PC-3 (cell line): ENCODE measurements at regions not wholly inside any gene's neighbourhood (a gene's known extent, or its start where the extent isn't known, plus 50 kb on each side); places are given as distances from the start of the nearest gene placed in this dataset.

Experiments
- ATAC-seq: fragments of 200-7000 bp; cut with Tn5 transposase; 2 replicates; pipeline ENCODE4 v1.9.1; 2020; ENCODE audit warnings: mild to moderate bottlenecking, moderate library complexity
- BruUV-seq: library from RNA; stranded (reverse); fragments of 400-500 nt; replicated peaks from 2 replicates; lab custom pipeline; 2021; lab: Mats Ljungman, UMichigan
- CTCF ChIA-PET: fragments of 300-600 bp; sonication (Branson Sonifier 250); formaldehyde crosslinking; loops from one replicate; lab custom pipeline; 2022; ENCODE audit warnings: antibody characterized with exemption; lab: Charles Lee
- POLR2A ChIA-PET: fragments of 300-600 bp; sonication (Branson Sonifier 250); formaldehyde crosslinking; loops from one replicate; lab custom pipeline; 2022; ENCODE audit warnings: antibody characterized with exemption; ENCODE audit not compliant: unreplicated experiment; lab: Charles Lee
- DNase-seq: peaks from one replicate; pipeline ENCODE4 v3.0.0-alpha.2; 2015
- H2AFZ ChIP-seq: fragments of 300-600 bp; sonication (generic); 2 replicates; pipeline ENCODE4 v1.6.0; 2016; ENCODE audit warnings: antibody characterized with exemption, low read length
- H3F3A ChIP-seq: fragments of 300-600 bp; sonication (generic); one replicate; pipeline ENCODE4 v1.6.0; 2017; ENCODE audit warnings: antibody characterized with exemption, low read length, control low read depth, mild to moderate bottlenecking; ENCODE audit not compliant: unreplicated experiment
- H3K27ac ChIP-seq: fragments of 300-600 bp; sonication (generic); 2 replicates; pipeline ENCODE4 v1.5.1; 2016; ENCODE audit warnings: mild to moderate bottlenecking, low read length
- H3K27me3 ChIP-seq: fragments of 300-600 bp; sonication (generic); 2 replicates; pipeline ENCODE4 v1.6.1; 2016; ENCODE audit warnings: low read length, mixed read lengths
- H3K36me3 ChIP-seq: fragments of 300-600 bp; sonication (generic); 2 replicates; pipeline ENCODE4 v1.6.1; 2016; ENCODE audit warnings: low read depth, mixed run types, low read length, mixed read lengths
- H3K4me1 ChIP-seq: fragments of 300-600 bp; sonication (generic); 2 replicates; pipeline ENCODE4 v1.5.1; 2016; ENCODE audit warnings: low read length; ENCODE audit not compliant: insufficient read depth
- H3K4me2 ChIP-seq: fragments of 300-600 bp; sonication (generic); 2 replicates; pipeline ENCODE4 v1.6.0; 2016; ENCODE audit warnings: low read length
- H3K4me3 ChIP-seq: fragments of 300-600 bp; sonication (generic); 2 replicates; pipeline ENCODE4 v1.5.1; 2016; ENCODE audit warnings: mild to moderate bottlenecking, low read length, mixed read lengths
- H3K79me2 ChIP-seq: fragments of 300-600 bp; sonication (generic); 2 replicates; pipeline ENCODE4 v1.6.1; 2017; ENCODE audit warnings: low read length, mixed read lengths
- H3K9ac ChIP-seq: fragments of 300-600 bp; sonication (generic); 2 replicates; pipeline ENCODE4 v1.6.0; 2016; ENCODE audit warnings: mild to moderate bottlenecking, low read length
- H3K9me2 ChIP-seq: fragments of 300-600 bp; sonication (generic); replicated peaks from 2 replicates; pipeline ENCODE4 v1.6.1; 2016; ENCODE audit warnings: mixed run types, low read length, mixed read lengths
- H3K9me3 ChIP-seq: fragments of 300-600 bp; sonication (generic); 2 replicates; pipeline ENCODE4 v1.6.1; 2016; ENCODE audit warnings: low read length, mixed read lengths
- H4K20me1 ChIP-seq: fragments of 300-600 bp; sonication (generic); 2 replicates; pipeline ENCODE4 v1.6.1; 2016; ENCODE audit warnings: low read length, mixed read lengths
- CTCF ChIP-seq: fragments of 300-600 bp; sonication (generic); conservative IDR thresholded peaks from 2 replicates; pipeline ENCODE4 v1.5.1; 2017; ENCODE audit warnings: antibody characterized with exemption, low read depth, mild to moderate bottlenecking, low read length
- EZH2 ChIP-seq: fragments of 300-600 bp; sonication (generic); IDR thresholded peaks from one replicate; pipeline ENCODE4 v1.6.1; 2017; ENCODE audit warnings: antibody characterized with exemption, mild to moderate bottlenecking, low read length; ENCODE audit not compliant: unreplicated experiment
- EZH2phosphoT487 ChIP-seq: fragments of 300-600 bp; sonication (generic); IDR thresholded peaks from 2 replicates; pipeline ENCODE4 v1.6.1; 2018; ENCODE audit warnings: mild to moderate bottlenecking, antibody characterized with exemption, low read length, borderline replicate concordance
- intact Hi-C: fragments of 100-400 bp; cut with micrococcal nuclease; formaldehyde crosslinking; loops from 2 replicates; pipeline ENCODE4 v1.9.0; 2023

GRCh38 chr5:106673941-106674340 is 996.8 kb downstream of the EFNA5 start:
- Histone ChIP-seq H3F3A (no peaks in the 10 kb centered on the region), H3K36me3 (no peaks in the 10 kb centered on the region), H3K79me2 (no peaks in the 10 kb centered on the region), H3K4me3 (no peak overlapping the region), H3K9me3 (no peaks in the 10 kb centered on the region), H3K27me3 (no peaks in the 10 kb centered on the region), H4K20me1 (no peaks in the 10 kb centered on the region), H2AFZ (no peak overlapping the region), H3K4me1 (no peaks in the 10 kb centered on the region), H3K27ac (no peak overlapping the region), H3K4me2 (no peak overlapping the region), H3K9ac (no peak overlapping the region), H3K9me2 (no peaks in the 10 kb centered on the region)
- BruUV-seq: no TSS peak
- TF ChIP-seq CTCF (no peak), EZH2 (no peak), EZH2phosphoT487 (no peak)
- no peak for ATAC-seq
- no peak for DNase-seq
- intact Hi-C loops: no loop called here
- ChIA-PET POLR2A (no interaction called here), CTCF (no interaction called here)

GRCh38 chr5:106661866-106662265 is 1008.9 kb downstream of the EFNA5 start:
- POLR2A ChIA-PET: no interaction called here

More at GRCh38 chr5:106661866-106662265, 1008.9 kb downstream of the EFNA5 start:
- H2AFZ ChIP-seq: no peak overlapping the region
- intact Hi-C loops: no loop called here
- no TSS peak for BruUV-seq
- H3K4me3 ChIP-seq: no peak overlapping the region
- H3K4me1 ChIP-seq: no peaks in the 10 kb centered on the region
- TF ChIP-seq CTCF (no peak), EZH2phosphoT487 (no peak), EZH2 (no peak)
- DNase-seq (no peak), ATAC-seq (no peak)
- no peak overlapping the region for H3K4me2 ChIP-seq
- H3K27ac ChIP-seq: no peak overlapping the region
- H3K9me2 ChIP-seq: 0 out of 2 replicates have a peak, but pooled peaks cover 3% of the 10 kb centered on the region
- no peaks in the 10 kb centered on the region for H3K36me3 ChIP-seq
- H3K79me2 ChIP-seq: no peaks in the 10 kb centered on the region
- no peaks in the 10 kb centered on the region for H3K9me3 ChIP-seq
- CTCF ChIA-PET: no interaction called here
- no peak overlapping the region for H3K9ac ChIP-seq
- no peaks in the 10 kb centered on the region for H3K27me3 ChIP-seq
- H4K20me1 ChIP-seq: no peaks in the 10 kb centered on the region
- no peaks in the 10 kb centered on the region for H3F3A ChIP-seq
